K562 (cell line): ENCODE measurements at regions not wholly inside any gene's neighbourhood (a gene's known extent, or its start where the extent isn't known, plus 50 kb on each side); places are given as distances from the start of the nearest gene placed in this dataset.

Experiments
- ARID2 ChIP-seq: fragments of 450-650 bp; IDR thresholded peaks from 2 replicates; pipeline ENCODE4 v1.6.1; 2017; ENCODE audit warnings: antibody characterized with exemption, mild to moderate bottlenecking
- ATF7 ChIP-seq: fragments of 450-650 bp; IDR thresholded peaks from 2 replicates; pipeline ENCODE4 v1.7.1; 2014; ENCODE audit warnings: mild to moderate bottlenecking, moderate library complexity
- CBFA2T2 ChIP-seq: fragments of 450-650 bp; conservative IDR thresholded peaks from 2 replicates; pipeline ENCODE4 v1.6.1; 2017; ENCODE audit warnings: mild to moderate bottlenecking
- CBX1 ChIP-seq: sonication (generic); IDR thresholded peaks from 2 replicates; pipeline ENCODE4 v1.6.1; 2016; ENCODE audit warnings: antibody characterized with exemption, low read depth, mild to moderate bottlenecking
- CBX8 ChIP-seq: fragments of 200-600 bp; sonication (generic); IDR thresholded peaks from 2 replicates; pipeline ENCODE4 v1.6.1; 2012; ENCODE audit warnings: borderline replicate concordance, mixed run types, low read depth, mild to moderate bottlenecking, moderate library complexity, mixed read lengths, low read length, control low read depth, inconsistent platforms; ENCODE audit not compliant: poor library complexity, severe bottlenecking; ENCODE audit errors: extremely low read depth
- CTBP1 ChIP-seq: fragments of 450-650 bp; IDR thresholded peaks from 2 replicates; pipeline ENCODE4 v1.6.1; 2016; ENCODE audit warnings: borderline replicate concordance
- FOS ChIP-seq: IDR thresholded peaks from 3 replicates; pipeline ENCODE4 v1.6.1; 2011; ENCODE audit not compliant: insufficient read length; ENCODE audit errors: extremely low read depth
- HDAC2 ChIP-seq: fragments of 450-650 bp; IDR thresholded peaks from 2 replicates; pipeline ENCODE4 v1.6.1; 2016; ENCODE audit warnings: mild to moderate bottlenecking
- KDM1A ChIP-seq, 2 experiments: fragments of 450-650 bp; IDR thresholded peaks; 2 replicates each; pipeline ENCODE4 v1.6.1; 2016; ENCODE audit warnings: mild to moderate bottlenecking in 2 of 2
- PML ChIP-seq: IDR thresholded peaks from 2 replicates; pipeline ENCODE4 v1.6.1; 2012; ENCODE audit warnings: low read length, inconsistent platforms
- POLR2G ChIP-seq: fragments of 200-400 bp; formaldehyde crosslinking; IDR thresholded peaks from 2 replicates; pipeline ENCODE4 v1.6.1; 2017; ENCODE audit warnings: low read depth, mild to moderate bottlenecking, antibody characterized with exemption, low read length, moderate library complexity
- PURB ChIP-seq: sonication (generic); formaldehyde crosslinking; IDR thresholded peaks from 2 replicates; pipeline ENCODE4 v1.9.0; 2021; ENCODE audit warnings: low read depth, mild to moderate bottlenecking, missing genetic modification reagents
- SOX6 ChIP-seq: fragments of 450-650 bp; IDR thresholded peaks from 2 replicates; pipeline ENCODE4 v1.6.1; 2014; ENCODE audit warnings: mild to moderate bottlenecking
- TBP ChIP-seq: optimal IDR thresholded peaks from 2 replicates; pipeline ENCODE3; 2011; ENCODE audit warnings: low read depth, low read length, improper control_type of control experiment
- U2AF1 ChIP-seq: fragments of 200-400 bp; formaldehyde crosslinking; optimal IDR thresholded peaks from 2 replicates; pipeline ENCODE3; 2017; ENCODE audit warnings: mild to moderate bottlenecking, low read depth, low read length, moderate library complexity
- ZNF224 ChIP-seq: sonication (generic); formaldehyde crosslinking; IDR thresholded peaks from 2 replicates; pipeline ENCODE4 v1.8.0; 2022; ENCODE audit warnings: mild to moderate bottlenecking, missing genetic modification reagents
- ZNF311 ChIP-seq: fragments of 250-450 bp; sonication (Bioruptor Pico); IDR thresholded peaks from 2 replicates; pipeline ENCODE4 v1.4.0; 2020; ENCODE audit warnings: mild to moderate bottlenecking, moderate library complexity
- TF ChIP-seq, protein P1 (sequence below): sonication (generic); formaldehyde crosslinking; IDR thresholded peaks from 2 replicates; pipeline ENCODE4 v1.8.0; 2023; ENCODE audit warnings: mild to moderate bottlenecking, missing genetic modification reagents
- TF ChIP-seq, protein P2 (sequence below): IDR thresholded peaks from 2 replicates; pipeline ENCODE4 v1.6.1; 2011; ENCODE audit not compliant: insufficient read length; ENCODE audit errors: extremely low read depth
- TF ChIP-seq, protein P3 (sequence below): fragments of 200-800 bp; sonication (Bioruptor generic); IDR thresholded peaks from 2 replicates; pipeline ENCODE4 v1.6.1; 2017; ENCODE audit warnings: missing genetic modification characterization, missing compliant biosample characterization
- TF ChIP-seq, protein P4 (sequence below): sonication (generic); formaldehyde crosslinking; IDR thresholded peaks from 2 replicates; pipeline ENCODE4 v1.8.1; 2022; ENCODE audit warnings: missing genetic modification reagents

DNA sequence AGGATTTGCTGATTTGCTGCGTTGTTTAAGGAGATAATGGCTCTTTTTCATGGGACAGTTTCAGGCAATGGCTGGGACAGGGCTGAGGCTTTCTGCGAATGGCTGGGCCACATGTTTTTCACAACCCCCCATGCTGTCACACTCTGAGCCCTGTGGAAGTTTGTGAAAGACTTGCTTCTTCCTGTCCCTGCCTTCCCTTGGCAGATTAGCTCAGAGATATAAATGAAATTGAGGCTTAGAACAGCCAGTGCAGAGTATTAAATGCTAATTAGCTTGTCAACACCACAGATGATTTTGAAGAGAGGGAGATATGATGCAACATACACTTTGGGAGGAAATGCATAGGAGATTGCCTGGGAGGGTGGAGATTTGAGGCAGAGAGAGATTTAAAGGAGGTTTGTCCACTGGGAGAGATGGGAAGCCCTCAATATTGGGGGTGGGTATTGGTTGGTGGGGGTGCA lies 232.0 kb downstream of the SH2D4B start (continued):
- TF ChIP-seq, protein P1, sequence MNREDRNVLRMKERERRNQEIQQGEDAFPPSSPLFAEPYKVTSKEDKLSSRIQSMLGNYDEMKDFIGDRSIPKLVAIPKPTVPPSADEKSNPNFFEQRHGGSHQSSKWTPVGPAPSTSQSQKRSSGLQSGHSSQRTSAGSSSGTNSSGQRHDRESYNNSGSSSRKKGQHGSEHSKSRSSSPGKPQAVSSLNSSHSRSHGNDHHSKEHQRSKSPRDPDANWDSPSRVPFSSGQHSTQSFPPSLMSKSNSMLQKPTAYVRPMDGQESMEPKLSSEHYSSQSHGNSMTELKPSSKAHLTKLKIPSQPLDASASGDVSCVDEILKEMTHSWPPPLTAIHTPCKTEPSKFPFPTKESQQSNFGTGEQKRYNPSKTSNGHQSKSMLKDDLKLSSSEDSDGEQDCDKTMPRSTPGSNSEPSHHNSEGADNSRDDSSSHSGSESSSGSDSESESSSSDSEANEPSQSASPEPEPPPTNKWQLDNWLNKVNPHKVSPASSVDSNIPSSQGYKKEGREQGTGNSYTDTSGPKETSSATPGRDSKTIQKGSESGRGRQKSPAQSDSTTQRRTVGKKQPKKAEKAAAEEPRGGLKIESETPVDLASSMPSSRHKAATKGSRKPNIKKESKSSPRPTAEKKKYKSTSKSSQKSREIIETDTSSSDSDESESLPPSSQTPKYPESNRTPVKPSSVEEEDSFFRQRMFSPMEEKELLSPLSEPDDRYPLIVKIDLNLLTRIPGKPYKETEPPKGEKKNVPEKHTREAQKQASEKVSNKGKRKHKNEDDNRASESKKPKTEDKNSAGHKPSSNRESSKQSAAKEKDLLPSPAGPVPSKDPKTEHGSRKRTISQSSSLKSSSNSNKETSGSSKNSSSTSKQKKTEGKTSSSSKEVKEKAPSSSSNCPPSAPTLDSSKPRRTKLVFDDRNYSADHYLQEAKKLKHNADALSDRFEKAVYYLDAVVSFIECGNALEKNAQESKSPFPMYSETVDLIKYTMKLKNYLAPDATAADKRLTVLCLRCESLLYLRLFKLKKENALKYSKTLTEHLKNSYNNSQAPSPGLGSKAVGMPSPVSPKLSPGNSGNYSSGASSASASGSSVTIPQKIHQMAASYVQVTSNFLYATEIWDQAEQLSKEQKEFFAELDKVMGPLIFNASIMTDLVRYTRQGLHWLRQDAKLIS (CRISPR knock-in tag), result no peak
- TF ChIP-seq CBX1 (no peak), ATF7 (peak; percentile 83), SOX6 (peak; percentile 65), ZNF224 (peak; percentile 75; the same call in 1 of the 2 replicates), CBX8 (no peak), POLR2G (no peak), U2AF1 (no peak), PURB (CRISPR knock-in tag) (no peak), CBFA2T2 (peak; percentile 14), TBP (no peak), PML (no peak), CTBP1 (peak; percentile 60; the same call in 1 of the 2 replicates), HDAC2 (peak; percentile 78; the same call in 1 of the 2 replicates), KDM1A (IDR thresholded peaks at IDR 0.05) (peak; percentile 68 to 77), ZNF311 (CRISPR knock-in tag) (peak; percentile 86; the same call in 1 of the 2 replicates), FOS (no peak), ARID2 (no peak)
- TF ChIP-seq, protein P2, sequence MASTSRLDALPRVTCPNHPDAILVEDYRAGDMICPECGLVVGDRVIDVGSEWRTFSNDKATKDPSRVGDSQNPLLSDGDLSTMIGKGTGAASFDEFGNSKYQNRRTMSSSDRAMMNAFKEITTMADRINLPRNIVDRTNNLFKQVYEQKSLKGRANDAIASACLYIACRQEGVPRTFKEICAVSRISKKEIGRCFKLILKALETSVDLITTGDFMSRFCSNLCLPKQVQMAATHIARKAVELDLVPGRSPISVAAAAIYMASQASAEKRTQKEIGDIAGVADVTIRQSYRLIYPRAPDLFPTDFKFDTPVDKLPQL, result no peak
- TF ChIP-seq, protein P3, sequence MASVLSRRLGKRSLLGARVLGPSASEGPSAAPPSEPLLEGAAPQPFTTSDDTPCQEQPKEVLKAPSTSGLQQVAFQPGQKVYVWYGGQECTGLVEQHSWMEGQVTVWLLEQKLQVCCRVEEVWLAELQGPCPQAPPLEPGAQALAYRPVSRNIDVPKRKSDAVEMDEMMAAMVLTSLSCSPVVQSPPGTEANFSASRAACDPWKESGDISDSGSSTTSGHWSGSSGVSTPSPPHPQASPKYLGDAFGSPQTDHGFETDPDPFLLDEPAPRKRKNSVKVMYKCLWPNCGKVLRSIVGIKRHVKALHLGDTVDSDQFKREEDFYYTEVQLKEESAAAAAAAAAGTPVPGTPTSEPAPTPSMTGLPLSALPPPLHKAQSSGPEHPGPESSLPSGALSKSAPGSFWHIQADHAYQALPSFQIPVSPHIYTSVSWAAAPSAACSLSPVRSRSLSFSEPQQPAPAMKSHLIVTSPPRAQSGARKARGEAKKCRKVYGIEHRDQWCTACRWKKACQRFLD (CRISPR knock-in tag), result no peak
- TF ChIP-seq, protein P4, sequence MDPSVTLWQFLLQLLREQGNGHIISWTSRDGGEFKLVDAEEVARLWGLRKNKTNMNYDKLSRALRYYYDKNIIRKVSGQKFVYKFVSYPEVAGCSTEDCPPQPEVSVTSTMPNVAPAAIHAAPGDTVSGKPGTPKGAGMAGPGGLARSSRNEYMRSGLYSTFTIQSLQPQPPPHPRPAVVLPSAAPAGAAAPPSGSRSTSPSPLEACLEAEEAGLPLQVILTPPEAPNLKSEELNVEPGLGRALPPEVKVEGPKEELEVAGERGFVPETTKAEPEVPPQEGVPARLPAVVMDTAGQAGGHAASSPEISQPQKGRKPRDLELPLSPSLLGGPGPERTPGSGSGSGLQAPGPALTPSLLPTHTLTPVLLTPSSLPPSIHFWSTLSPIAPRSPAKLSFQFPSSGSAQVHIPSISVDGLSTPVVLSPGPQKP, result no peak
